Ascending aorta (tissue), 2 donors: ENCODE measurements at regions not wholly inside any gene's neighbourhood (a gene's known extent, or its start where the extent isn't known, plus 50 kb on each side); places are given as distances from the start of the nearest gene placed in this dataset.

Source experiments
- DNase-seq, 2 donors: peaks; one replicate each; pipeline ENCODE4 v3.0.0-alpha.2; 2019; ENCODE audit warnings: low spot score in 2 of 2
- H3K27ac ChIP-seq, 2 donors: fragments of 200-600 bp; sonication (generic); one replicate each; pipeline ENCODE4 v1.5.1; 2016 to 2017; ENCODE audit warnings: mild to moderate bottlenecking in 1 of 2
- H3K27me3 ChIP-seq: fragments of 200-600 bp; sonication (generic); one replicate; pipeline ENCODE4 v1.5.1; 2017
- H3K36me3 ChIP-seq, 2 donors: fragments of 200-600 bp; sonication (generic); one replicate each; pipeline ENCODE4 v1.5.1; 2016
- H3K4me1 ChIP-seq, 2 donors: fragments of 200-600 bp; sonication (generic); one replicate each; pipeline ENCODE4 v1.5.1; 2016 to 2017; ENCODE audit warnings: mild to moderate bottlenecking in 1 of 2
- H3K4me3 ChIP-seq, 2 donors: fragments of 200-600 bp; sonication (generic); one replicate each; pipeline ENCODE4 v1.5.1; 2016 to 2017; ENCODE audit warnings: mild to moderate bottlenecking in 1 of 2
- H3K9me3 ChIP-seq, 2 donors: fragments of 200-600 bp; sonication (generic); one replicate each; pipeline ENCODE4 v1.5.1; 2016
- CTCF ChIP-seq, 3 experiments: fragments of 200-600 bp in 2 of 3; fragments of 450-650 bp in 1 of 3; sonication (generic) in 2 of 3; IDR thresholded peaks; one replicate each; pipeline ENCODE4 v1.5.1; 2016 to 2019; ENCODE audit warnings: antibody characterized with exemption in 3 of 3, mild to moderate bottlenecking in 1 of 3, moderate library complexity in 1 of 3
- intact Hi-C: fragments of 100-400 bp; cut with DNase I; formaldehyde crosslinking; loops from one replicate; pipeline ENCODE4 v1.15.1; 2023

- Histone ChIP-seq H3K4me1 (no peaks in the 10 kb centered on the region), H3K36me3 (no peaks in the 10 kb centered on the region), H3K27ac (no peak overlapping the region), H3K9me3 (no peaks in the 10 kb centered on the region), H3K27me3 (no peaks in the 10 kb centered on the region), H3K4me3 (no peak overlapping the region)
- no peak for DNase-seq
- no peak for TF ChIP-seq CTCF (IDR thresholded peaks at IDR 0.05)
- intact Hi-C loops, result no loop called here
These were observed 347.5 kb downstream of the KCNA4 start for GRCh38 chr11:29669310-29669709.

- H3K27ac ChIP-seq, result no peak overlapping the region
- H3K27me3 ChIP-seq, result no peaks in the 10 kb centered on the region
- intact Hi-C loops, result no loop called here
These were observed 359.1 kb downstream of the KCNA4 start for GRCh38 chr11:29657709-29658108.

GRCh38 chr11:29656597-29656996, 360.2 kb downstream of the KCNA4 start:
- Histone ChIP-seq H3K27ac (no peak overlapping the region), H3K9me3 (no peaks in the 10 kb centered on the region), H3K4me1 (no peaks in the 10 kb centered on the region), H3K36me3 (no peaks in the 10 kb centered on the region), H3K4me3 (no peak overlapping the region), H3K27me3 (no peaks in the 10 kb centered on the region)
- no peak for DNase-seq
- no peak for TF ChIP-seq CTCF (IDR thresholded peaks at IDR 0.05)
- intact Hi-C loops, result no loop called here

More at GRCh38 chr11:29657709-29658108, 359.1 kb downstream of the KCNA4 start:
- H3K9me3 ChIP-seq, result no peaks in the 10 kb centered on the region
- H3K36me3 ChIP-seq, result no peaks in the 10 kb centered on the region
- no peak for TF ChIP-seq CTCF (IDR thresholded peaks at IDR 0.05)
- no peaks in the 10 kb centered on the region for H3K4me1 ChIP-seq
- DNase-seq, result no peak
- no peak overlapping the region for H3K4me3 ChIP-seq

- no peak for DNase-seq
- no peak overlapping the region for H3K27ac ChIP-seq
- H3K36me3 ChIP-seq, result no peaks in the 10 kb centered on the region
- TF ChIP-seq CTCF (IDR thresholded peaks at IDR 0.05), result no peak
- H3K9me3 ChIP-seq, result no peaks in the 10 kb centered on the region
- intact Hi-C loops, result no loop called here
- no peaks in the 10 kb centered on the region for H3K4me1 ChIP-seq
- H3K27me3 ChIP-seq, result no peaks in the 10 kb centered on the region
- H3K4me3 ChIP-seq, result no peak overlapping the region
These were observed 371.5 kb downstream of the KCNA4 start for GRCh38 chr11:29645373-29645772.

GRCh38 chr11:29641201-29641600, 375.6 kb downstream of the KCNA4 start:
- Histone ChIP-seq H3K9me3 (no peaks in the 10 kb centered on the region), H3K4me1 (no peaks in the 10 kb centered on the region), H3K27me3 (no peaks in the 10 kb centered on the region), H3K4me3 (no peak overlapping the region), H3K36me3 (no peaks in the 10 kb centered on the region), H3K27ac (no peak overlapping the region)
- intact Hi-C loops, result no loop called here
- DNase-seq, result no peak
- TF ChIP-seq CTCF (IDR thresholded peaks at IDR 0.05), result no peak

GRCh38 chr11:29634744-29635143, 382.1 kb downstream of the KCNA4 start:
- intact Hi-C loops, result no loop called here
- Histone ChIP-seq H3K27ac (no peak overlapping the region), H3K36me3 (no peaks in the 10 kb centered on the region), H3K9me3 (no peaks in the 10 kb centered on the region), H3K27me3 (no peaks in the 10 kb centered on the region), H3K4me3 (no peak overlapping the region), H3K4me1 (no peaks in the 10 kb centered on the region)
- no peak for TF ChIP-seq CTCF (IDR thresholded peaks at IDR 0.05)
- no peak for DNase-seq
